ENCODE measurements at regions not wholly inside any gene's neighbourhood (a gene's known extent, or its start where the extent isn't known, plus 50 kb on each side); places are given as distances from the start of the nearest gene placed in this dataset.
"Not testable (repeated sequence)": the region's sequence is repeated elsewhere in the genome, so short reads cannot be mapped to it uniquely, and the experiment has no call there.

DNA sequence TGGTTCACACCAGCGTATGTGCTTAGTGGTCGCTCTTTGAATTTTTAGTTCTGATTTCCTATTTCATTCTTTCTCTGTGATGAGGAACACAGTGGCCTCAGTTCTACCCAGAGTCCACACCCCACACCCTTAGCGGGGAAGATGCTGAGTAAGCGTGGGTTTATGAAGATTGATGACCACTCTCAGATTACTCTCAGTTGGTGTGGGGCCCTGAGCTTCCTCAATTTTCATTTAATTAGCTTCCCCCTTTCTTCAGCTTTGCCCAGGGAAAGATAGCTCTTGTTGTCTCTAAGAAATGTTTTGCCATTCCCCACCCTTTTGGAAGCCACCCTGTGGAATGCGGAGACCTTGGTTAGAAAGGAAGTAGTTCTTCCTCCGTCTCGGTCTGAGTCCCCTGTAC is 299.9 kb upstream of the PROX1 start:
- no peak for DNase-seq

- DNase-seq = no peak
Observed at GRCh38 chr1:213688655-213689054, 299.1 kb upstream of the PROX1 start.

DNA sequence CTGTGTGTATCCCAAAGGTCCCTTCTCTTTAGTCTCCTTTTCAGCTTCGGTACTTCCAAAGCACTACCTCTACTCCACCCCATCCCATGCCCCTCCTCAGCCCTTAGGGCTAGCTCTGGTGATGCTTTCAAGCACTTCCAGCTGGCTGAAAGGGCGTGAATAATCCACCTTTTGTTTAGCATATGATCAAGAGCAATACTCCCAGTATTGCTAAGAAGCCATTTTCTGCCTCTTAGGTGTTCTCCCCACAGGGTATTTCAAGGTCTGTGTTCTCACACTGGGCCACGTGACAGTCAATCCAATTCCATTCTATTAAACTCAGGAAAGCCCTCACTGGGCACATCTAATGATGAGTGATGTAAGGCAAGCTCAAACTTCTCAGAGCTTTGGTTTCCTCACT is 298.5 kb upstream of the PROX1 start:
- DNase-seq = no peak

DNA sequence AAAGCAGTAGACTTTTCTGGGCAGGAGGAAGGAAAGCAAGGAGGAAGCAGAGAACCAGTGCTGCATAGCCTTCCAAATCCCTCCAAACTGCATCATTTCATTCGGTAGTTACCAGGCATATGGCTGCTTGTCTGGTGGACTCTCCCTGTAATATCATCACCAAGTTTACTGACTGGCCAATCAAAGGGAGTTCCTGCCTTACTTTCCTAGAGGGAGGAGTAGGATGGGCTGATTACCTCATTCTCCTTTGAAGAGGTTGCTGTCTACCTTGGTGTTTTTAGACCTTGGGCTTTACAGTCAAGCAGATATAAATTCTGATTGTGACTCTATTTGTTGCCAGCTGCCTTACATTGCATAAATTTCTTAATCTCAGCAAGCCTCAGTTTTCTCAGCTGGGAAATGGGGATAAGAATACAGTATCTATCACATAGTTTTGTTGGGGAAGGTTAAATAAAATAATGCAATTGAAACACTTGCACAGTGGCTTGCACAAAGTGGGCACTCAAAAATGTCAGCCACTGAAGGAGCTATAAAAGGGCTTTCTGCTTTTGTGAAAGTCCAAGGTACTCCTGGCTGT is 297.3 kb upstream of the PROX1 start:
- no peak for DNase-seq

DNA sequence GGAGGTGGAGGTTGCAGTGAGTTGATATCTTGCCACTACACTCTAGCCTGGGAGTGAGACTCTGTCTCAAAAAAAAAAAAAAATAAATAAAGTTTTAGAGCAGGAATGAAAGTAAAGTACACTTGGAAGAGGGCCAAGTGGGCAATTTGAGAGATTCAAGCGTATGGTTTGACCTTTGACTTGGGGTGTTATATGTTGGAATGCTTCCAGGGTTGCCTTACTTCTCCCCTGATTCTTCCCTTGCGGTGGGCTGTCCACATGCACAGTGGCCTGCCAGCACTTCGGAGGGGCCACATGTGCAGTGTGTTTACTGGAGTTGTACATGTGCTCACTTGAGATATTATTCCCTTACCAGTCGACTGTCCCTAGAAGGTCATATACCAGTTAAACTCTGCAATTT is 295.5 kb upstream of the PROX1 start:
- DNase-seq = no peak

DNA sequence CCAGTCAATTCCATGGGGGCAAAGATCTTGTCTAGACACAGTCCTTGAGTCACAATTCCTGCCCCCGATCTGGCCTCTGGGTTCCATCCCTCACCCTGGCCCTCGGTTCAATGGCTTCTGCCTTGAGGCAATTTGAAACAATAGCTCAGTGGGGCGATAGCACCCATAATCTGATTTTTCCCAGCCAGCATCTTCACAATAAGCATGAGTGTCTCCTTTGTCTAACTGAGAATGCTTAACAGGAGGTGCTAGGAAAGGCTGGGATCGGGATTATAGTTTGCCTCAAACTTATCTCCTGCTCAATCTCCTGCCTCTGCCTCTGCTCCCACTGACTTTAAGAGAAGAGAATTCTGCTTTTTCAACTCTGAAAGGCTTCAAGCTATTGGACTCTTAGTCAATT is 293.9 kb upstream of the PROX1 start:
- no peak for DNase-seq

DNA sequence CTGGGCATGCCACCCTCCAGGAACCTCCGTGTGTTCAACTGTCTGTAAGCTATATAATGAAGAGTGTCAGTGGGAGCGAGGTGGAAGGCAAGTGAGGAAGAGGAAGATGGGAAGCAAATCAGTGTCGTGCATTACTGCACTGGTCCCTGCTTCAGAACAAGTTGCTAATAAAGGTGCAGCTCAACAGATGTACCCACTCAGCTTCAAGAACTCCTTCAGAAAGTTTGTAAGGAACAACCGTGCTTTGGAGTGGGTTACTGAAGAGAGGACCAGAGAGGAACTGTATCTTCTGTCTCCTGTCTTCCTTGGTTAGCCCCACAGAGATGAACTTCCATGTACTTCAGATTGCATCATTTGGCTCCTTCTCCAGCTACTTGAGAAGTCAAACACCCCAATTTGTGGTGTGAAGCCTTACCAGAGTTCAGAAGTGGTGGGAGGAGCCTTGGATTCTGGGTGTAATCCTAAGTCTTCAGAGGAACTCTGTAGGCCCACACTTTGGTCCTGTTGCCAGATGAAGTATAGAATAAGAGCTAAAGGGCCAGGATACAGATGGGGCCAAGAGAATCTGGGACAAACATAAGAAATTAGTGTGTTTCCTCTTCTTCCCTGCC is 290.5 kb upstream of the PROX1 start:
- no peak for DNase-seq

DNA sequence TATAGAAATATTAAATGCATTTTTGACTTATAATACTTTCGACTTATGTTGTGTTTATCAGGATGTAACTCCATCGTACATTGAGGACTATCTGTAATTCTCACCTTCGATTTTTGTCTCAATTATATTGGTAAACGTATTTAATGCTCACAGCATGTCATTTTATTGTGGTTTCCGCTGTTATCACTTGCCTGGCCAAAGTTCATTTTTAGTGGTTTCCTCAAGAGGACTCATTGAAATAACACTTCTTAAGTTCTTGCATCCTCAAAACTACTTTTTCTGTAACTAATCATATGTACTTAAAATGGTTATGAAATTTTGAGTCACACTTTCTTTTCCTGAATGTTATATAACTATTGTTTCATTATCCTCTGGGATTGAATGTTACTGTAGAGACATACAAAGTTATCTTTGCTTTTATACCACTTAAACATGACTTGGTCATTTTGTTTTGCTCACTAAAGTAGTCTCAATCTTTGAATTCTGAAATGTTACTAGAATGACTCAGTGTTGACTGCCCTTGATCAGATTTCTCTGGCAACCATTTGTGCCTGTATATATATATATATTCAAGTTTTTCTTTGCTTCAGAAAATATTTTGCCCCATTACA is 289.6 kb upstream of the PROX1 start:
- DNase-seq = no peak

DNA sequence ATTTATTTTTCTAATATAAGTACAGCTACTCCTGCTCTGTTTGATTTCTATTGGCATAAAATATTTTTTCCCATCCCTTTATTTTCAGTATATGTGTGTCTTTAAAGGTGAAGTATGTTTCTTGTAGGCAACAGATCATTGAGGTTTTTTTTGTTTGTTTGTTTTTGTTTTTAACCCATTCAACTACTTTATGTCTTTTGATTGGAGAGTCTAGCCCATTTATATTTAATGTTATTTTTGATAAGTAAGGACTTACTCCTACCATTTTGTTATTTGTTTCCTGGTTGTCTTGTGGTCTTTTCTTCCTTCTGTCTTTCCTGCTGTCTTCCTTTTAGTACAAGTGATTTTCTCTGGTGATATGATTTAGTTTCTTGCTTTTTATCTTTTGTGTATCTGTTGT is 285.1 kb upstream of the PROX1 start:
- no peak for DNase-seq

- no peak for DNase-seq
Observed at GRCh38 chr1:213704941-213705340, 282.8 kb upstream of the PROX1 start.

GRCh38 chr1:213711833-213712490 is 275.8 kb upstream of the PROX1 start:
- not testable (repeated sequence) for DNase-seq

- DNase-seq = no peak
Observed at GRCh38 chr1:213714645-213715044, 273.1 kb upstream of the PROX1 start.

GRCh38 chr1:213715182-213715581 is 272.6 kb upstream of the PROX1 start:
- no peak for DNase-seq

- no peak for DNase-seq
Observed at GRCh38 chr1:213719462-213719861, 268.3 kb upstream of the PROX1 start.

GRCh38 chr1:213720032-213720431 is 267.7 kb upstream of the PROX1 start:
- peak; percentile 26 for DNase-seq

- DNase-seq = no peak
Observed at GRCh38 chr1:213723187-213723586, 264.6 kb upstream of the PROX1 start.

DNA sequence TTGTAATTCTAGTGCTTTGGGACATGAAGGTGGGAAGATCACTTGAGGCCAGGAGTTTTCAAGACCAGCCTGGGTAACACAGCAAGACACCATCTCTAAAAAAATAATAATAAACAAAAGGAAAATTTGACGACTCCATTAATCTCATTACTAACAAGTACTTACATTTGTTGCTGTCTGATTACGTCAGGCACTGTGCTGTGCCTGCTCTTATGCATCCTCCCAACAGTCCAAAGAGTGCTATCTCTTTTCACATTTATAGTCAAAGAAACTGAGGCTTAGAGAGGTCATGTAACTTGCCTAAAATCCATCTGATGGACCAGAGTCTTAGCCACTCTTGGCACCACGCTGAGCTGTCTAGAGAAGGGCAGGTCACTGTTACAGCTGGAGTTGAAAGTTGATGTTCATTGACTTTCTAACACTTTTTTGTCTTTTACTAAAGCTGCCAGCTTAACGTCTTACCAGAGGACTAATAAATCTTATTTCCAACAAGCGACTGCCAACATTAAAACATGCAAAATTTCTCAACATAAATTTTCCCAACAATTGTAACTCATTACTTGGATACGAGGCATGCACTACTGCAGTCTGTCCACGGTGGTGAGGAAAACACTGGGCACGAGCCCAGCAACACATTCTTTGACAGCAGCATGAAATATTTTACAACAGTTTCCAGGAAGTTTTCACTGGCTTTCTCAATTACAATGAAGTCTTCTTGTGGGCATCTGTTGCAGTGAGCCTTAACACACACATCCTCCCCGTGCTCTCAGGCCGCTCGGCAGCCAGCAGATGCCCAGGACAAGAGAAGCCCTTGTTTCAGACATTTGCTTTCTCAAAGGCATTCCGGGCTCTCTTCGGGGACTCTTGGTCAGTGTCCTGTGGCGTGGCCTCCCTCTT is 262.9 kb upstream of the PROX1 start:
- DNase-seq = no peak

DNA sequence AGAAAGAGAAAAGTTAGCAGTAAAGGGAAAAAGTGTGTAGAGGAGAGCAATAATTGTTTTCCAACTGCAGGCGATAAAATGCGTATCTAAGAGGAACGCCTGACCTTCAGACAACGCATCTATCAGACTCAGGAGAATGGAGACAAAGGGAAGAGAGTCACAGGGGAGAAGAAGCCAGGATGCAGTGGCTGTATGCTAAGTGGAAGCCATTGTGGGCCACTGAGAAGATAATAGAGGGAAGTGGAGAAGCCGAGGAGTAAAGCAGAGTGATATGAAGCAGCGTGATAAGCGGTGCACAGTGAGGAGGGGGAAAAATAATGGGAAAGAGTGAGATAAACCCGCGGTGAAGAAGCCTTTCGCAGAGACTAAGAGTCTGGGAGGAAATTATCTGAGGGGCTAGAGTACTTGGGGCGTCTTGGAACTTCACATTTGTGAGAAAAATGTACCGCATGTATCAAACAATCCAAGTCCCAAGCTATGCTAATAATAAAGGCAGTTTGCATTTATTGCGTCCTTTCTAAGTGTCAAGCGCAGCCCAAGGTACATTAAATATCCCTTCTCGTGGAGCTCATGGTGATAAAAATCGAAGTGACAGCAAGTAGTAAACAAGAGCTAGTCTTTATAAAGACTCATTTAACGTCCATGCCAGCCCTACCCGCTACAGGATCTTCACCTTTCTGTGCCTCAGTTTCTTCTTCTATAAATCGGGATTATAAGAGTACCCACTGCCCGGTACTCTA is 259.8 kb upstream of the PROX1 start:
- no peak for DNase-seq

DNA sequence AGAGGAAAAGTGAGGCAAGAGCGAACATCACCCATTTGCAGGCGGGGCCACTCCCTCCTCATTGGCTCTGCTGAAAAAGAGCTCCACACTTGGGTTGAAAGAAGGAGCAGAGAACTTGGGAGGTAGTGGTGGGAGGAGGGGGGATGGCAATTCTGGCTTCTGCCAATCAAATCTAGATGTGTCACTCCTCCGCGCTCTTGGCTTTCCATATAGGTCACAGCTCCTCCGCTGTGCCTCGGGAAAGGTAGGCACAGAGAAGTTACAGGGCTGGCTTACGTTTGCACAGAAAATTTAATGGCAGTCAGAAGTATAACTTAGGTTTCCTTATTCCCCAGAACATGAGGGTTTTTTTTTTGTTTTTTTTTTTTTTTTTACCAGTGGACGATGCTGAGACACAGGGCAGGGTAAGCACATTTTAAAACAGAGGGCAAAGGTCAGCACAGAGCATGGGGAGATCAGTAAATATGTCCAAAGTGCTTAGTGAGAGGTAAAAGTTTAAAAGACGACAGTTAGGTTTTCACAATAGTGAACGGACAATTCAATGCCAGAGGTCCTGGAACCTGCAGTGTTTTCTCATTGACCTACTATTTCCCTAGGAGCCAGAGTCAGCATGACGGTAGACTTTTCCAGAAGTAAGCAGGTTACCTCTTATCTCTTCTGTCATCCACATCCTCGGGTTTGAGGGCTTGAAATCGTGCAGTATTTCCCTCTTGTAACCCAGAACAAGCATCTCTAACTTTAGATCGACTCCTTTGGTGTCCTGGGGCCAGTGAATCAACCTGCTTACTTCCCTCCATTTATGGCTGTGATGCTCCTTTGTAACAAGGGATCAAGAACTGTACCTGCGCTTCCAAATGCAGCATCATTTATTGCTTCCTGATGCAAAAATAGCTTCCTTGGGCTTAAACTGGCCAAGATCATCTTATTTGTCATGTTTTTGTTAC is 258.9 kb upstream of the PROX1 start:
- no peak for DNase-seq

DNA sequence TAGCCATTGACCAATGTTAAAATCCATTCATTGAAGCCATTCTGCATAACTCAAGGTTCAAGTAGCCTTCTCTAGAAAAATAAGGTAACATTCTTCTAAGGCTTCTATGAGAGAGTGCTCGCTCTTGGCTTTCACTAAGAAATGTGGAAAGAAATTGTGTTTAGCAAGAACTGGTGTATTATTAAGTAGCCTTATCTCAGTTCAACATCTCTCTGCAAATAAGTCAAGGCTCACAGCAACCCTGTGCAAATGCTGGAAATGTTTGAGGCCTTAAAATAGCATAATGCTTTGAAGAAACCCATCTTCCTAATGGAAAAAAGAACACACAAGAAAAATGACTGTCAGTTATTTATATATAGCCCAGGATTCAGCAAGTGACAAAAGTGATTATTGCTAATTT is 254.1 kb upstream of the PROX1 start:
- no peak for DNase-seq

- DNase-seq = no peak
Observed at GRCh38 chr1:213737398-213738035, 250.3 kb upstream of the PROX1 start.
